Testis (tissue), 2 donors: ENCODE measurements at regions not wholly inside any gene's neighbourhood (a gene's known extent, or its start where the extent isn't known, plus 50 kb on each side); places are given as distances from the start of the nearest gene placed in this dataset.

Source experiments
- POLR2A ChIP-seq: fragments of 450-650 bp; IDR thresholded peaks from one replicate; pipeline ENCODE4 v1.6.1; 2017; ENCODE audit warnings: antibody characterized with exemption, mild to moderate bottlenecking, moderate library complexity
- TF ChIP-seq, protein P1 (sequence below), 3 experiments: fragments of 450-650 bp in 2 of 3; fragments of 200-600 bp in 1 of 3; sonication (generic) in 1 of 3; IDR thresholded peaks; one replicate each; pipeline ENCODE4 v1.5.1; 2016 to 2019; ENCODE audit warnings: antibody characterized with exemption in 3 of 3, mild to moderate bottlenecking in 2 of 3, moderate library complexity in 1 of 3

DNA sequence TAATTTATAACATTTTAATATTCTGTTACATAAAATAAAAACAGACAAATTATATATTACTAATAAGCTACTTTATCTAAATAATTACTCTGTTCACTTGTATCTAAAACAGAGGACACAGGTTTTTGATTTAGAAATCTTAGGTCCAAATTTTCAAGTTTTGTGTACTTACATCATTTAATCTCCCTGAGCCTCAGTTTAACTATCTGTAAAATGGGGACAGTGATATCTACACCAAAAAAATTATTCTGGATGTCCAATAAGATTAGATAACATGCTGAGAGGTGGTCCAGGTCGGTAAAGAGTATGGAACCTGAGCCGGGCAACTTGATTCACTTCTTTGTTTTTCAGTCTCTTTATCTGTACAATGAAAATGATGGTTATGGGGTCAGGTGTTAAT, 263.8 kb upstream of the CDIN1 start:
- no peak for TF ChIP-seq POLR2A
- TF ChIP-seq, protein P1, sequence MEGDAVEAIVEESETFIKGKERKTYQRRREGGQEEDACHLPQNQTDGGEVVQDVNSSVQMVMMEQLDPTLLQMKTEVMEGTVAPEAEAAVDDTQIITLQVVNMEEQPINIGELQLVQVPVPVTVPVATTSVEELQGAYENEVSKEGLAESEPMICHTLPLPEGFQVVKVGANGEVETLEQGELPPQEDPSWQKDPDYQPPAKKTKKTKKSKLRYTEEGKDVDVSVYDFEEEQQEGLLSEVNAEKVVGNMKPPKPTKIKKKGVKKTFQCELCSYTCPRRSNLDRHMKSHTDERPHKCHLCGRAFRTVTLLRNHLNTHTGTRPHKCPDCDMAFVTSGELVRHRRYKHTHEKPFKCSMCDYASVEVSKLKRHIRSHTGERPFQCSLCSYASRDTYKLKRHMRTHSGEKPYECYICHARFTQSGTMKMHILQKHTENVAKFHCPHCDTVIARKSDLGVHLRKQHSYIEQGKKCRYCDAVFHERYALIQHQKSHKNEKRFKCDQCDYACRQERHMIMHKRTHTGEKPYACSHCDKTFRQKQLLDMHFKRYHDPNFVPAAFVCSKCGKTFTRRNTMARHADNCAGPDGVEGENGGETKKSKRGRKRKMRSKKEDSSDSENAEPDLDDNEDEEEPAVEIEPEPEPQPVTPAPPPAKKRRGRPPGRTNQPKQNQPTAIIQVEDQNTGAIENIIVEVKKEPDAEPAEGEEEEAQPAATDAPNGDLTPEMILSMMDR (IDR thresholded peaks at IDR 0.05), result no peak
